ENCODE measurements at regions not wholly inside any gene's neighbourhood (a gene's known extent, or its start where the extent isn't known, plus 50 kb on each side); places are given as distances from the start of the nearest gene placed in this dataset.

DNA sequence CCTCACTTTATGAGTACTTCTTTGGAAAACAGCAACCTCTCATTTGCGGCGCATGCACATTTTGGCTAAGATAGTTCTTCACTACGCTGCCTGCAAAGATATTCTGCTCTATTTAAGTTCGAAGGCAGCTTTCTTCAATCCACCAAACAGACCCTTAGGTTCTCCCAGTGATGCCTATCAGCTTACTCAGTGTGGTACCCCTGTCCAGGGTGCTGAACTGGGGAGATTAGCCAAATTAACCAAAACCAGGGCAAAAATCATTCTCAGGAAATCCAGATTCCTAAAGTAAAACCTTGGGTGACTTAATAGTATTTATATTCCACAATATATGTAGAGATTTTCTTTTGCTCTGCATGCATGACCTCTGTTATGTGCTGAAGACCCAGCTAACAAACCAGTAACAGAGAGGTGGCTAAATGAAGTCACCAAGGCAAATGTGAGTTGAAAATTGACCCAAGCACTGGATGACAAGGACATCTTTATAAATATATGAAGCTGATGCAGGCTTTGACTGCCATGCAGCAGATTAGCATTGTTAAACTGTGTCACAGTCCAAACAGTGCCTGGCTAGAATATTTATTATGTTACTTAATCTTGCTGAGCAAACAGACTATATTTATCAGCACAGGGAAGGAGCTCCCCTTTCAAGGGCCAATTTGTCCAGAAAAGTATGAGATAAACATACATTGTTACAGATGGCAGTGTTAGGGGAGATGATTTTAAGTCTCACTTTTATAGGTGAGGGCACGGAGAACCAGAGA lies 418.2 kb downstream of the STIM2 start:
- ChIA-PET CTCF (no interaction called here), POLR2A (interaction anchor here (0.6 kb wide), 1 partner anchor 9 kb away, joined by 3 read pairs; no protein-coding TSS in a partner anchor)
- no peak for DNase-seq (ENCODE audit: low read depth, low spot score)
- H3K4me3 ChIP-seq (ENCODE audit: low read depth, low read length) = no peak overlapping the region
- TF ChIP-seq, protein P1, sequence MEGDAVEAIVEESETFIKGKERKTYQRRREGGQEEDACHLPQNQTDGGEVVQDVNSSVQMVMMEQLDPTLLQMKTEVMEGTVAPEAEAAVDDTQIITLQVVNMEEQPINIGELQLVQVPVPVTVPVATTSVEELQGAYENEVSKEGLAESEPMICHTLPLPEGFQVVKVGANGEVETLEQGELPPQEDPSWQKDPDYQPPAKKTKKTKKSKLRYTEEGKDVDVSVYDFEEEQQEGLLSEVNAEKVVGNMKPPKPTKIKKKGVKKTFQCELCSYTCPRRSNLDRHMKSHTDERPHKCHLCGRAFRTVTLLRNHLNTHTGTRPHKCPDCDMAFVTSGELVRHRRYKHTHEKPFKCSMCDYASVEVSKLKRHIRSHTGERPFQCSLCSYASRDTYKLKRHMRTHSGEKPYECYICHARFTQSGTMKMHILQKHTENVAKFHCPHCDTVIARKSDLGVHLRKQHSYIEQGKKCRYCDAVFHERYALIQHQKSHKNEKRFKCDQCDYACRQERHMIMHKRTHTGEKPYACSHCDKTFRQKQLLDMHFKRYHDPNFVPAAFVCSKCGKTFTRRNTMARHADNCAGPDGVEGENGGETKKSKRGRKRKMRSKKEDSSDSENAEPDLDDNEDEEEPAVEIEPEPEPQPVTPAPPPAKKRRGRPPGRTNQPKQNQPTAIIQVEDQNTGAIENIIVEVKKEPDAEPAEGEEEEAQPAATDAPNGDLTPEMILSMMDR (IDR thresholded peaks at IDR 0.05; ENCODE audit: insufficient read depth, low read length, missing control alignments) = no peak

DNA sequence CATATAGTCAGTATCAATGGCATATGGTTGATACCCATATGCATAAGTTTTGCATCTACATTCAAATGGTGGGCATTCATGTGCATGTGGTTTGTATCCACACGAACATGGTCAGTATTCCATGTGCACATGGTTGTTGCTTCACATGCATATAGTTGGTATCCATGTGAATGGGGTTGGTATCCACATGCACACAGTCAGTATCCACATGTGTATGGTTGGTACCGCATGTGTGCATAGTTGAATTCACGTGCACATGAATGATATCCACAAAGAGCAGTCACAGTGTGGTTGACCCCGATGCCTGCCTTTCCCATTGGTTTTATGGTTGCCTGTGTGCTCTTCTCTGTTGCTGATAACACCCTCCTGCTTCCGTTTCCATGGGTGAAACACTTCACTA lies 427.9 kb downstream of the STIM2 start:
- no peak overlapping the region for H3K4me3 ChIP-seq (ENCODE audit: low read depth, low read length)
- ChIA-PET CTCF (no interaction called here), POLR2A (no interaction called here)
- TF ChIP-seq, protein P1 (IDR thresholded peaks at IDR 0.05; ENCODE audit: insufficient read depth, low read length, missing control alignments) = no peak
- no peak for DNase-seq (ENCODE audit: low read depth, low spot score)

DNA sequence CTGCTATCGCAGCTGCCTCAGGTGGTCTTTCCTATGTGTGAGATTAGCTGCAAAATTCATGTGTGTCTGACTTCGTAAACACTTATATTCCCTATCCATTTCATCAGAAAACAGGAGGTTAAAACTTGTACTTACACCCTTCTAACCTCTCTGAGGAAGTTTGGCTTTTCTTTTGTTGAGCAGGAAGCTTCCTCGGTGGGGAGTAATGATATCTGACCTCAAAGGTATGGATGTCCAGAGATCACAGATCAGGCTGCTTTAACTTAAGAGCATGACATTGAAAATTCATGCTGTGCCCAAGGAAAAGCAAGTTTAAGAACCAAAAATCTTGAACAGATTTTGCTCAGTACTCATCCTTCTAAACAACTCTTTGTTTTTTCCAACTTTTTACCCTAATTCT lies 429.1 kb downstream of the STIM2 start:
- TF ChIP-seq, protein P1 (IDR thresholded peaks at IDR 0.05; ENCODE audit: insufficient read depth, low read length, missing control alignments) = no peak
- POLR2A ChIA-PET = no interaction called here
- no peak overlapping the region for H3K4me3 ChIP-seq (ENCODE audit: low read depth, low read length)
- no peak for DNase-seq (ENCODE audit: low read depth, low spot score)
- CTCF ChIA-PET = no interaction called here

DNA sequence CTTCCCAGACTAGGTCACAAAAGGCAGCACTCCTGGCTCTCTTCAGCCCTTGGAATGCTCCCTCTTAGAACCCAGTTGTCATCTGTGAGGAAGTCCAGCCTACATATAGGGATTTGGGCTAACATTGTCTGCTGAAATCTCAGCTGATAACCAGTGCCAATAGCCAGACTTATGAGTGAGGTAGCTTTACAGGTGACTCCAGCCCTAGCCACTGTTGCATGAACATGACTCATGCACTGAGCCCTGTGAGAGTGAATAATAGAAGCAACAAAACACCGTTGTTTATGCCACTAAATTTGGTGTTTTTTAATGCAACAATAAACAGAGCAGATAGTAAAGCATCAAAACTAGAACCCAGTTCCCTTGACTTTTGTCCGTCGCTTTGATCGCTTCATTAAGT lies 433.2 kb downstream of the STIM2 start:
- DNase-seq (ENCODE audit: low read depth, low spot score) = no peak
- TF ChIP-seq, protein P1 (IDR thresholded peaks at IDR 0.05; ENCODE audit: insufficient read depth, low read length, missing control alignments) = no peak
- POLR2A ChIA-PET = no interaction called here

DNA sequence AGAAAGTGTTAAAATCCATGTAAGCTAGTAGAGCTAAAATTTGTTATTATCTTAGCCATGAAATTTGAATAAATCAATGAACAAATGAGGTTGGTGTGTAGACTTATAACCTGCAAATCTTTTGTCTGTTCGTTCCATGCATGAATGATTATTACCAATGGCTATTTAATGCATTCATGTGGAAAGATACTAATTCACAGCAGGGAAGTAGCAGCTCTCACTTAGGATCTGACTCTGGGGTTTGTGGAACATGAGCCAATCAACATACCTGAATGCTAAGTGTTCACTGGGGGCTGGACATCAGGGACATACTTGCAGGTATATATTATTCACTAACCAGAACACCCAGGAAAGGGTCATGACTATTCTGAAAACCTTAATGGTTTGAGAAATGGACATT lies 444.1 kb downstream of the STIM2 start:
- TF ChIP-seq, protein P1 (IDR thresholded peaks at IDR 0.05; ENCODE audit: insufficient read depth, low read length, missing control alignments) = no peak
- DNase-seq (ENCODE audit: low read depth, low spot score) = no peak
- CTCF ChIA-PET = no interaction called here

More for the DNA sequence above, 433.2 kb downstream of the STIM2 start:
- no peak overlapping the region for H3K4me3 ChIP-seq (ENCODE audit: low read depth, low read length)
- CTCF ChIA-PET = no interaction called here

DNA sequence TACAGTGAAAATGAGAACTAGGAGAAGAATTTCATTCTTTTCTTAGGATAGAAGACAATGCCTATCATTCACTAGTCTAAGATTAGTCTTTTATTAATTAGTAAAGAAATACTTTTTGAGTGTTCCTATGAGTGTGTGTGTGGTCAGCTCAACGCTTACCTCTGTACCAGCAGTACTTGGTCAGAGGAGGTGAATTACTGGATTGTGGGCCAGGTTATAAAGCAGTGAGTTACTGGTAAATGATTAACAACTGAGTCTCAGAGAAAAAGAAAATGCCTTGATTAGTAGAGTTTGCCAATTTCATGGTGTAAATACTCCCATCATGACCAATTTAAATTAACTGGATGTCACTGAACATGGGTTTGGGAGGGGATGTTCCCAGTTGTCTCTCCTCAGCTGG lies 444.6 kb downstream of the STIM2 start:
- TF ChIP-seq, protein P1 (IDR thresholded peaks at IDR 0.05; ENCODE audit: insufficient read depth, low read length, missing control alignments) = no peak
- no peak overlapping the region for H3K4me3 ChIP-seq (ENCODE audit: low read depth, low read length)
- POLR2A ChIA-PET = no interaction called here
- CTCF ChIA-PET = no interaction called here
- no peak for DNase-seq (ENCODE audit: low read depth, low spot score)

More for the DNA sequence above, 444.1 kb downstream of the STIM2 start:
- POLR2A ChIA-PET = no interaction called here
- no peak overlapping the region for H3K4me3 ChIP-seq (ENCODE audit: low read depth, low read length)
